ENCODE measurements at regions not wholly inside any gene's neighbourhood (a gene's known extent, or its start where the extent isn't known, plus 50 kb on each side); places are given as distances from the start of the nearest gene placed in this dataset.
"Not testable (repeated sequence)": the region's sequence is repeated elsewhere in the genome, so short reads cannot be mapped to it uniquely, and the experiment has no call there.

- DNase-seq (ENCODE audit: low spot score) = no peak
Measured at GRCh38 chr5:128796506-128796905, 168.8 kb upstream of the SLC27A6 start.

- no peak for DNase-seq (ENCODE audit: low spot score)
Measured at GRCh38 chr5:128798871-128799270, 166.4 kb upstream of the SLC27A6 start.

GRCh38 chr5:128799945-128800344, 165.3 kb upstream of the SLC27A6 start:
- DNase-seq (ENCODE audit: low spot score) = no peak

GRCh38 chr5:128800377-128800776, 164.9 kb upstream of the SLC27A6 start:
- no peak for DNase-seq (ENCODE audit: low spot score)

- no peak for DNase-seq (ENCODE audit: low spot score)
Measured at GRCh38 chr5:128813317-128814070, 151.8 kb upstream of the SLC27A6 start.

GRCh38 chr5:128815201-128815600, 150.1 kb upstream of the SLC27A6 start:
- DNase-seq (ENCODE audit: low spot score) = no peak

- no peak for DNase-seq (ENCODE audit: low spot score)
Measured at GRCh38 chr5:128825826-128826225, 139.5 kb upstream of the SLC27A6 start.

GRCh38 chr5:128826275-128826674, 139.0 kb upstream of the SLC27A6 start:
- DNase-seq (ENCODE audit: low spot score) = no peak

- DNase-seq (ENCODE audit: low spot score) = no peak
Measured at GRCh38 chr5:128836571-128836970, 128.7 kb upstream of the SLC27A6 start.

- no peak for DNase-seq (ENCODE audit: low spot score)
Measured at GRCh38 chr5:128838623-128839022, 126.7 kb upstream of the SLC27A6 start.

- DNase-seq (ENCODE audit: low spot score) = no peak
Measured at GRCh38 chr5:128842241-128842640, 123.0 kb upstream of the SLC27A6 start.

GRCh38 chr5:128844354-128844923, 120.8 kb upstream of the SLC27A6 start:
- no peak for DNase-seq (ENCODE audit: low spot score)

- no peak for DNase-seq (ENCODE audit: low spot score)
Measured at GRCh38 chr5:128850049-128850448, 115.2 kb upstream of the SLC27A6 start.

- DNase-seq (ENCODE audit: low spot score) = no peak
Measured at GRCh38 chr5:128854931-128855330, 110.4 kb upstream of the SLC27A6 start.

- no peak for DNase-seq (ENCODE audit: low spot score)
Measured at GRCh38 chr5:128857076-128857677, 108.1 kb upstream of the SLC27A6 start.

GRCh38 chr5:128858995-128859394, 106.3 kb upstream of the SLC27A6 start:
- DNase-seq (ENCODE audit: low spot score) = no peak

GRCh38 chr5:128861155-128861554, 104.1 kb upstream of the SLC27A6 start:
- DNase-seq (ENCODE audit: low spot score) = not testable (repeated sequence)

GRCh38 chr5:128869970-128870369, 95.3 kb upstream of the SLC27A6 start:
- no peak for DNase-seq (ENCODE audit: low spot score)

GRCh38 chr5:128870373-128870772, 94.9 kb upstream of the SLC27A6 start:
- DNase-seq (ENCODE audit: low spot score) = no peak

- DNase-seq (ENCODE audit: low spot score) = no peak
Measured at GRCh38 chr5:128870923-128871322, 94.4 kb upstream of the SLC27A6 start.

- DNase-seq (ENCODE audit: low spot score) = no peak
Measured at GRCh38 chr5:128876569-128877382, 88.5 kb upstream of the SLC27A6 start.

- no peak for DNase-seq (ENCODE audit: low spot score)
Measured at GRCh38 chr5:128877476-128877875, 87.8 kb upstream of the SLC27A6 start.

Measured in SK-N-DZ (cell line).